Neutrophil (primary cell): ENCODE measurements at regions not wholly inside any gene's neighbourhood (a gene's known extent, or its start where the extent isn't known, plus 50 kb on each side); places are given as distances from the start of the nearest gene placed in this dataset.
"Not testable (repeated sequence)": the region's sequence is repeated elsewhere in the genome, so short reads cannot be mapped to it uniquely, and the experiment has no call there.

Source experiments
- H3K27ac ChIP-seq: fragments of 200-600 bp; sonication (generic); 2 replicates; pipeline ENCODE4 v1.5.1; 2016; ENCODE audit warnings: mild to moderate bottlenecking, moderate library complexity
- H3K27me3 ChIP-seq: fragments of 200-600 bp; sonication (generic); 2 replicates; pipeline ENCODE4 v1.6.0; 2016; ENCODE audit warnings: mild to moderate bottlenecking
- H3K36me3 ChIP-seq: fragments of 200-600 bp; sonication (generic); 2 replicates; pipeline ENCODE4 v1.5.1; 2017
- H3K4me1 ChIP-seq, 2 experiments: fragments of 200-600 bp in 1 of 2; sonication (generic) in 1 of 2; 1 replicate in 1 of 2; 2 replicates in 1 of 2; pipeline versions ENCODE4 v1.5.1 to v1.6.1; 2013 to 2016; ENCODE audit warnings: low read depth in 1 of 2, low read length in 1 of 2, mild to moderate bottlenecking in 1 of 2, moderate library complexity in 1 of 2; ENCODE audit not compliant: control insufficient read depth in 1 of 2, insufficient read depth in 1 of 2
- H3K4me3 ChIP-seq, 2 experiments: fragments of 200-600 bp in 1 of 2; sonication (generic) in 1 of 2; 1 replicate in 1 of 2; 2 replicates in 1 of 2; pipeline ENCODE4 v1.5.1; 2013 to 2016; ENCODE audit warnings: low read depth in 1 of 2, low read length in 1 of 2, mild to moderate bottlenecking in 1 of 2, moderate library complexity in 1 of 2
- H3K9me3 ChIP-seq: fragments of 200-600 bp; sonication (generic); 2 replicates; pipeline ENCODE4 v1.5.1; 2016
- CTCF ChIP-seq: fragments of 200-600 bp; sonication (generic); IDR thresholded peaks from 2 replicates; pipeline ENCODE4 v1.5.1; 2016; ENCODE audit warnings: antibody characterized with exemption

- no peak overlapping the region for H3K27ac ChIP-seq
- no peak for TF ChIP-seq CTCF
- no peaks in the 10 kb centered on the region for H3K36me3 ChIP-seq
- H3K27me3 ChIP-seq = no peaks in the 10 kb centered on the region
- no peaks in the 10 kb centered on the region for H3K4me1 ChIP-seq
- H3K4me3 ChIP-seq = no peak overlapping the region
- H3K9me3 ChIP-seq = no peaks in the 10 kb centered on the region
Measured at GRCh38 chr5:82534986-82535385, 256.8 kb upstream of the RPS23 start.

- H3K27ac ChIP-seq, H3K4me3 ChIP-seq, H3K4me1 ChIP-seq, H3K9me3 ChIP-seq, H3K36me3 ChIP-seq, H3K27me3 ChIP-seq: not testable (repeated sequence)
Measured at GRCh38 chr5:82532075-82532474, 253.9 kb upstream of the RPS23 start.

DNA sequence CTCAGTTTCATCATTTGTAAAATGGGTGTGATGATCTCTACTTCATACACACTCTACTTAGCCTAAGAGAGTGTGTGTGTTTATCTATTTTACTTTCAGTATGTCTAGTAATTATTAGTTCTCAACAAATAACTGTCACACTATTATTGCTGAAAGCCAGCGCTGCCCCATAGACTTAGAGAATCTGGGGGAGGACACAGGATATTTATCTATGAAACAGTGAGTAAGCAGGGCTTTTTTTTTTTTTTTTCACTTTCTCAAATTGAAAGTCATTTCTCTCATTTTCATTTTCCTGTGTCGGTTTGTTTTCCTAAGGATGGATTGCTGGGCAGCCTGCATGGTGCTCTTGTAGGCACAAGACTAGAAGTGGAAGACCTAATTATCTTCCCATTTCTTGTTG, 248.4 kb upstream of the RPS23 start:
- TF ChIP-seq CTCF = no peak
- no peaks in the 10 kb centered on the region for H3K4me1 ChIP-seq
- no peaks in the 10 kb centered on the region for H3K36me3 ChIP-seq
- H3K27me3 ChIP-seq = no peaks in the 10 kb centered on the region
- no peaks in the 10 kb centered on the region for H3K9me3 ChIP-seq
- no peak overlapping the region for H3K27ac ChIP-seq
- H3K4me3 ChIP-seq = no peak overlapping the region

GRCh38 chr5:82525626-82526025, 247.5 kb upstream of the RPS23 start:
- Histone ChIP-seq H3K9me3 (no peaks in the 10 kb centered on the region), H3K4me1 (no peaks in the 10 kb centered on the region), H3K27ac (no peak overlapping the region), H3K4me3 (no peak overlapping the region), H3K27me3 (no peaks in the 10 kb centered on the region), H3K36me3 (no peaks in the 10 kb centered on the region)
- no peak for TF ChIP-seq CTCF

- H3K36me3 ChIP-seq = no peaks in the 10 kb centered on the region
- H3K4me1 ChIP-seq = no peaks in the 10 kb centered on the region
- no peaks in the 10 kb centered on the region for H3K9me3 ChIP-seq
- no peak overlapping the region for H3K27ac ChIP-seq
- no peak for TF ChIP-seq CTCF
- H3K27me3 ChIP-seq = no peaks in the 10 kb centered on the region
- no peak overlapping the region for H3K4me3 ChIP-seq
Measured at GRCh38 chr5:82523633-82524032, 245.5 kb upstream of the RPS23 start.

- no peak overlapping the region for H3K27ac ChIP-seq
- no peaks in the 10 kb centered on the region for H3K36me3 ChIP-seq
- H3K4me3 ChIP-seq = no peak overlapping the region
- H3K27me3 ChIP-seq = no peaks in the 10 kb centered on the region
- TF ChIP-seq CTCF = no peak
- H3K4me1 ChIP-seq = no peaks in the 10 kb centered on the region
- H3K9me3 ChIP-seq = no peaks in the 10 kb centered on the region
Measured at GRCh38 chr5:82522897-82523296, 244.7 kb upstream of the RPS23 start.
